B cell (primary cell): ENCODE measurements at regions not wholly inside any gene's neighbourhood (a gene's known extent, or its start where the extent isn't known, plus 50 kb on each side); places are given as distances from the start of the nearest gene placed in this dataset.

Source experiments
- EZH2 ChIP-seq: IDR thresholded peaks from 2 replicates; pipeline ENCODE4 v1.6.1; 2012; ENCODE audit warnings: borderline replicate concordance, low read depth, mild to moderate bottlenecking, moderate library complexity, low read length; ENCODE audit not compliant: insufficient read depth, poor library complexity, severe bottlenecking
- TF ChIP-seq, protein P1 (sequence below): fragments of 200-600 bp; IDR thresholded peaks from one replicate; pipeline ENCODE4 v1.8.0; 2022; ENCODE audit warnings: antibody characterized with exemption, mild to moderate bottlenecking

DNA sequence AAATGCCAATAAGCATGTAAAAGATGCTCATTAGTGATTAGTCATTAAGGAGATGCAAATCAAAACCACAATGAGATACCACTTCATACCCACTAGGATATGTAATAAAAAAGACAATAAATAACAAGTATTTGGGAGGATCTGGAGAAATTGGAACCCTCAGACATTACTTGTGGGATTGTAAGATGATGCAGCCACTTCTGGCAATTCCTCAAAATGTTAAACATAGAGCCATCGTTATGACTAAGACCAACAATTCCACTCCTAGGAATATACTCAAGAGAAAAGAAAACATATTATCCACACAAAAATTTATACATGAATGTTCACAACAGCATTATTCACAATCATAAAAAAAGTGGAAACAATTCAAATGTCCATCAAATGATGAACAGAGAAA lies 336.2 kb upstream of the PMFBP1 start:
- TF ChIP-seq, protein P1, sequence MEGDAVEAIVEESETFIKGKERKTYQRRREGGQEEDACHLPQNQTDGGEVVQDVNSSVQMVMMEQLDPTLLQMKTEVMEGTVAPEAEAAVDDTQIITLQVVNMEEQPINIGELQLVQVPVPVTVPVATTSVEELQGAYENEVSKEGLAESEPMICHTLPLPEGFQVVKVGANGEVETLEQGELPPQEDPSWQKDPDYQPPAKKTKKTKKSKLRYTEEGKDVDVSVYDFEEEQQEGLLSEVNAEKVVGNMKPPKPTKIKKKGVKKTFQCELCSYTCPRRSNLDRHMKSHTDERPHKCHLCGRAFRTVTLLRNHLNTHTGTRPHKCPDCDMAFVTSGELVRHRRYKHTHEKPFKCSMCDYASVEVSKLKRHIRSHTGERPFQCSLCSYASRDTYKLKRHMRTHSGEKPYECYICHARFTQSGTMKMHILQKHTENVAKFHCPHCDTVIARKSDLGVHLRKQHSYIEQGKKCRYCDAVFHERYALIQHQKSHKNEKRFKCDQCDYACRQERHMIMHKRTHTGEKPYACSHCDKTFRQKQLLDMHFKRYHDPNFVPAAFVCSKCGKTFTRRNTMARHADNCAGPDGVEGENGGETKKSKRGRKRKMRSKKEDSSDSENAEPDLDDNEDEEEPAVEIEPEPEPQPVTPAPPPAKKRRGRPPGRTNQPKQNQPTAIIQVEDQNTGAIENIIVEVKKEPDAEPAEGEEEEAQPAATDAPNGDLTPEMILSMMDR, result no peak
- no peak for TF ChIP-seq EZH2
